Activated naive CD4-positive, alpha-beta T cell treated with anti-CD3 and anti-CD28 coated beads, Interleukin-2, amount 10 ng/mL, durations not matched to agents 7 days and 5 days (primary cell): ENCODE measurements at regions not wholly inside any gene's neighbourhood (a gene's known extent, or its start where the extent isn't known, plus 50 kb on each side); places are given as distances from the start of the nearest gene placed in this dataset.

Experiments used
- CTCF ChIA-PET: fragments of 350-600 bp; sonication (Branson Sonifier 250); formaldehyde crosslinking; loops from one replicate; lab custom pipeline; 2021; ENCODE audit warnings: antibody characterized with exemption; lab: Charles Lee
- DNase-seq: peaks from one replicate; pipeline ENCODE4 v3.0.0-alpha.2; 2020
- H3K27ac Mint-ChIP-seq: one replicate; pipeline ENCODE4 v1.8.0; 2021; ENCODE audit warnings: mild to moderate bottlenecking, moderate library complexity, mixed read lengths
- H3K27me3 Mint-ChIP-seq: one replicate; pipeline ENCODE4 v1.8.0; 2021; ENCODE audit warnings: mild to moderate bottlenecking, mixed read lengths
- H3K36me3 Mint-ChIP-seq: one replicate; pipeline ENCODE4 v1.8.0; 2021; ENCODE audit warnings: mixed read lengths
- H3K4me1 Mint-ChIP-seq: one replicate; pipeline ENCODE4 v1.8.0; 2021; ENCODE audit warnings: mixed read lengths
- H3K4me3 Mint-ChIP-seq: one replicate; pipeline ENCODE4 v1.8.0; 2021; ENCODE audit warnings: mild to moderate bottlenecking, moderate library complexity, mixed read lengths
- H3K9me3 Mint-ChIP-seq: one replicate; pipeline ENCODE4 v1.8.0; 2021; ENCODE audit warnings: mixed read lengths

DNA sequence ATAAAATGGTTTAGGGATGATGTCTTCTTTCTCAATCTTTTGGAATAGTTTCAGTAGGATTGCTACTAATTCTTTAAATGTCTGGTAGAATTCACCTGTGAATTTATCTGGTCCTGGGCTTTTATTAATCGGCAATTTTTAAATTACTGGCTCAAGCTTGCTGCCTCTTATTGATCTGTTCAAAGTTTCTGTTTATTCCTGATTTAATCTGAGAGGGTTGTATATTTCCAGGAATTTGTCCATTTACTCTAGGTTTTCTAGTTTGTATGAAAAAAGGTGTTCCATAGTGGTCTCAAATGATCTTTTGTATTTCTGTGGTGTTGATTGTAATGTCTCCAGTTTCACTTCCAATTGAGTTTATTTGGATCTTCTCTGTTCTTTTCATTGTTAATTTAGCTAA lies 617.8 kb downstream of the LTN1 start:
- Mint-ChIP-seq H3K36me3 (no peaks in the 10 kb centered on the region), H3K4me3 (no peak overlapping the region), H3K27me3 (no peaks in the 10 kb centered on the region), H3K27ac (no peak overlapping the region), H3K9me3 (peaks cover 2% of the 10 kb centered on the region), H3K4me1 (no peaks in the 10 kb centered on the region)
- no peak for DNase-seq
- CTCF ChIA-PET: no interaction called here

DNA sequence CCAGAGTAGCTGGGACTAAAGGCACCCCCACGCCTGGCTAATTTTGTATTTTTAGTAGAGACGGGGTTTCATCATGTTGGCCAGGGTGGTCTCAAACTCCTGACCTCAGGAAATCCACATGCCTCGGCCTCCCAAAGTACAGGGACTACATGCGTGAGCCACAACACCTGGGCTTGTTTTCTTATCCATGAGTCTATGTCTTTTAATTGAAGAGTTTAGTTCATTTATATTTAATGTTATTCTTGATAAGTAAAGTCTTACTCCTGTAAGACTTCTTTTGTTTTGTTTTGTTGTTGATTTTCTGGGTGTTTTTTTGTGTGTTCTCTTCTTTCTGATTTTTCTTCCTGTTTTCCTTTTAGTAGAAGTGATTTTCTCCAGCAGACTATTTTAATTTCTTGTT lies 621.0 kb downstream of the LTN1 start:
- CTCF ChIA-PET: interaction anchor here (0.6 kb wide), 1 partner anchor 524 kb away, joined by 4 read pairs; no protein-coding TSS in a partner anchor

DNA sequence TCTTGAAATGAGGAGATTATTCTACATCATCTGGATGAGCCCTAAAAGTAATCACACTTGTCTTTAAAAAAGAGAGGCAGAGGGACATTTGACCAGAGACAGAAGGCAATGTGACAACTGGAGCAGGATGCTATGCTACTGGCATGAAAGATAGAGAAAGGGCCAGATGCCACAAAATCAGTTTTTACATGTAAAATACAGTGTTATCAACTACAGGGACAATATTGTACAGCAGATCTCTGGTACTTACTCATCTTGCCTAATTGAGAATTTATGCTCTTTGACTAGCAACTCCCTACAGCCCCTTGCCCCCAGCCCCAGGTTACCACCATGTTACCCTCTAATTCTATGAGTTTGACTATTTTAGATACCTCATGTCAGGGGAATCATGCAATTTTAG lies 633.4 kb downstream of the LTN1 start:
- no peak overlapping the region for H3K27ac Mint-ChIP-seq
- no peaks in the 10 kb centered on the region for H3K36me3 Mint-ChIP-seq
- DNase-seq: no peak
- H3K9me3 Mint-ChIP-seq: no peaks in the 10 kb centered on the region
- no peak overlapping the region for H3K4me3 Mint-ChIP-seq
- H3K27me3 Mint-ChIP-seq: no peaks in the 10 kb centered on the region
- CTCF ChIA-PET: no interaction called here
- H3K4me1 Mint-ChIP-seq: no peaks in the 10 kb centered on the region

More for the DNA sequence above, 621.0 kb downstream of the LTN1 start:
- Mint-ChIP-seq H3K4me1 (no peaks in the 10 kb centered on the region), H3K4me3 (no peak overlapping the region), H3K9me3 (peaks cover 2% of the 10 kb centered on the region), H3K27me3 (no peaks in the 10 kb centered on the region), H3K36me3 (no peaks in the 10 kb centered on the region), H3K27ac (no peak overlapping the region)
- no peak for DNase-seq

DNA sequence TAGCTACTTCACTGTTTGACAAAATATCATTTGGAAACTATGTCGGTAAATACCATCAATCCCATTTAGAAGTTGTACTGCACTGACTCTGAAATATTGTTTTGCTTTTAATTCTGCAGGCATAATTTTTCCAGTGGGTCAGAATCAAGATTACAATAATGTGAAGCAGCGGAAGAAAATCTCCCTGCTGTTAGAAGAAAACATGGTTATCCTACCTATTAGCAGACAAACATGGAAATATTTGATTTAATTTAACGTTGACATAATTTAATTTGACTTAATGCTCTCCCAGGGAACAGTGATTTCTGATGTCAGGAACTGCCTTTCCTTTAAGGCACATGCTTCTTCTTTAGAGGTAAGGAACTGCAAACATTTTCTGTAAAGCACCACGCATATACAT lies 634.0 kb downstream of the LTN1 start:
- H3K27ac Mint-ChIP-seq: no peak overlapping the region
- no peaks in the 10 kb centered on the region for H3K36me3 Mint-ChIP-seq
- no peaks in the 10 kb centered on the region for H3K27me3 Mint-ChIP-seq
- DNase-seq: no peak
- CTCF ChIA-PET: interaction anchor here (1.3 kb wide), 1 partner anchor 134 kb away, joined by 3 read pairs; no protein-coding TSS in a partner anchor
- no peaks in the 10 kb centered on the region for H3K9me3 Mint-ChIP-seq
- no peak overlapping the region for H3K4me3 Mint-ChIP-seq
- H3K4me1 Mint-ChIP-seq: no peaks in the 10 kb centered on the region

DNA sequence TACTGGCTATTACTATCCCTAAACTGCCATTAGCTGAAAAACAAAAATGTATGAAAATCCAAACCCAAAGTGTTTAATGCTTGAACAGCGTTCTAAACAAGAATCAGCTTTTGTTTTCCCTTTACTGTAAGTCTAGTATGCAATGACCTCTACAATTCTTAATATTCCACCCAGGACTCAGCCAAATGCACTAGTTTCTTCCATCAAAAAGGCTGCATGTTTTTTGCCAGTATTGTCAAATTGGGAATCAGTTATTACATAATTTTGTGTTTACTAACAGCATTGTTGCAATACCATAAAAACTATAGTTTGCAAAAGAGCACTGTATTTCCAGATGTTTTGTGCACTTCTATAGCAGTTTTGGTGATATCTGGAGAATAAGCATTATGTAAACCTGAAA lies 634.5 kb downstream of the LTN1 start:
- no peaks in the 10 kb centered on the region for H3K36me3 Mint-ChIP-seq
- no peaks in the 10 kb centered on the region for H3K4me1 Mint-ChIP-seq
- no peaks in the 10 kb centered on the region for H3K27me3 Mint-ChIP-seq
- H3K4me3 Mint-ChIP-seq: no peak overlapping the region
- DNase-seq: no peak
- no peaks in the 10 kb centered on the region for H3K9me3 Mint-ChIP-seq
- CTCF ChIA-PET: interaction anchor here (1.3 kb wide), 1 partner anchor 134 kb away, joined by 3 read pairs; no protein-coding TSS in a partner anchor
- no peak overlapping the region for H3K27ac Mint-ChIP-seq

DNA sequence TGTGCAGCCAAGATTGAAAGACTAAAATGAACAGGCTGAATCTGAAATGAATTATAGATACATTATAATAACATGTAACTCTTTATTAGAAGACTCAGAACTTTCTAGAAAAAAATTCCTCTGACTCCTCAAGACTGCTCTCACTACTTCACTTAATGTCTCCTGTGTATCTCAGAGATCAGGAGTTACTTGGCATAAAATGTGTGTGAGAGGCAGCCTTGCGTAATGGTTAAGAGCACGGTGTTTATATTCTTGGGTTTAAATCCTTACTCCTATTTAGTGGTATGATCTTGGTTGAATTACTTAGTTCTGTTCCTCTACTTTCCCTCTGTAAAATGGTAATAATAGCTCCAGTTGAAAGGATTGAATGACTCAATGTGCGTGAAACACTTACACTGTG lies 634.9 kb downstream of the LTN1 start:
- CTCF ChIA-PET: interaction anchor here (1.3 kb wide), 1 partner anchor 135 kb away, joined by 3 read pairs; no protein-coding TSS in a partner anchor
- Mint-ChIP-seq H3K4me1 (no peaks in the 10 kb centered on the region), H3K27me3 (no peaks in the 10 kb centered on the region), H3K27ac (no peak overlapping the region), H3K4me3 (no peak overlapping the region), H3K36me3 (no peaks in the 10 kb centered on the region), H3K9me3 (no peaks in the 10 kb centered on the region)
- no peak for DNase-seq

DNA sequence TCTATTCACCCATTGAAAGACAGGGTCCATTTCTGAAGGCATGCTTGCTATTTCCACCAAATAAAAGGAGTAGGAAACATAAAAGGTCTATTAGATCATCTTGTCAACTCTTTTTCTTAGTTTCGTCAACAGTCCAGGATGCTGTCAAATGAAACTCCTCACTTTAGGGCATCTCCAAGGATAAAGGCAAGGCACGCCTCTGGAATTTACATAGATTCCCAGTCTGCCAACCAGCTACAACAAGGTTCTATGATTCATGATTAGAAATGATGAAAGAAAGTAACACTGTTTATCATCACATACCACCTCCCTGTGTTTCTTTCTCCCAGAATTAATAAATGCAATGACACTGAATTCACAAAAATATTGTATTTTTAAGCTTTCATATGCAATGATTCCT lies 636.3 kb downstream of the LTN1 start:
- no peak for DNase-seq
- H3K27ac Mint-ChIP-seq: no peak overlapping the region
- CTCF ChIA-PET: no interaction called here

DNA sequence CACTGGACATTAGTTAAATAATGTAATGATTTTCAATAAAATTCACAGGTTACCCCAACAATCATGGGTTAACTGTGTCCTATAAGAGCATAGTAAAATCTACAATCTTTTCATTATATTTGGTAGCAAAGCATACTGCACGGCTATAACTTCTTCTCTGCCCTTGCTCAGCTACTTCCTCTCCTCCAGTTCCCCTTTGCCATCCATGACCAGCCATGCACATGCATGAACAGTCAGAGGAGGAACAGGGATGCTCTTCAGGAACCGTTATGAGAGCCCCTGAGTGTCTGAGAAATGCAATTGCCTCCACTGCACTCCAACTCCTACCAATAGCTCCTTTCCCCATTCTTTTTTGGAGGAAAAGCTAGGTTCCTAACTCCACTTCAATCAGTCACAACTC lies 646.7 kb downstream of the LTN1 start:
- Mint-ChIP-seq H3K9me3 (no peaks in the 10 kb centered on the region), H3K4me3 (no peak overlapping the region), H3K27me3 (no peaks in the 10 kb centered on the region), H3K27ac (no peak overlapping the region), H3K36me3 (no peaks in the 10 kb centered on the region), H3K4me1 (no peaks in the 10 kb centered on the region)
- CTCF ChIA-PET: no interaction called here
- no peak for DNase-seq

More for the DNA sequence above, 636.3 kb downstream of the LTN1 start:
- Mint-ChIP-seq H3K36me3 (no peaks in the 10 kb centered on the region), H3K4me1 (no peaks in the 10 kb centered on the region), H3K9me3 (no peaks in the 10 kb centered on the region), H3K4me3 (no peak overlapping the region), H3K27me3 (no peaks in the 10 kb centered on the region)

DNA sequence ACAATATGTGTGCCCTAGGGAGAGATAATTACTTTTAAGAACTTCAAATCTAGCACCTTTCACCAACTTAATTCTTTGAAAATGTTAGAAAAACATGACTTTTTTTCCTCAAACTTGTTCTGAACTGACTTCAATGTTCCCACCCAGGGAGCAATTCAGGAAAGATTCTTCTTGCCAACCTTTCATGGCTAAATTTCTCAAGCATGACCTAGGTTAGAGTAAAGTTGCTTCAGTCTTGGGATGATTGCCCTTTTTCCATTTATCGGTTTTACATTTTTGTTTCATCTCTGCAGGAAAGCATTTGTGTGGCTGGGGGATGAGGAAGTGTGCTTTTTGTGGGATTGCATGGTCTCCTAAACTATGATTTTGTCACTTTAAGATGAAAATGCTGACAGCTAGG lies 647.7 kb downstream of the LTN1 start:
- H3K4me3 Mint-ChIP-seq: no peak overlapping the region
- H3K4me1 Mint-ChIP-seq: no peaks in the 10 kb centered on the region
- H3K36me3 Mint-ChIP-seq: no peaks in the 10 kb centered on the region
- DNase-seq: no peak
- H3K27ac Mint-ChIP-seq: no peak overlapping the region
- no peaks in the 10 kb centered on the region for H3K27me3 Mint-ChIP-seq
- no peaks in the 10 kb centered on the region for H3K9me3 Mint-ChIP-seq
- CTCF ChIA-PET: no interaction called here

DNA sequence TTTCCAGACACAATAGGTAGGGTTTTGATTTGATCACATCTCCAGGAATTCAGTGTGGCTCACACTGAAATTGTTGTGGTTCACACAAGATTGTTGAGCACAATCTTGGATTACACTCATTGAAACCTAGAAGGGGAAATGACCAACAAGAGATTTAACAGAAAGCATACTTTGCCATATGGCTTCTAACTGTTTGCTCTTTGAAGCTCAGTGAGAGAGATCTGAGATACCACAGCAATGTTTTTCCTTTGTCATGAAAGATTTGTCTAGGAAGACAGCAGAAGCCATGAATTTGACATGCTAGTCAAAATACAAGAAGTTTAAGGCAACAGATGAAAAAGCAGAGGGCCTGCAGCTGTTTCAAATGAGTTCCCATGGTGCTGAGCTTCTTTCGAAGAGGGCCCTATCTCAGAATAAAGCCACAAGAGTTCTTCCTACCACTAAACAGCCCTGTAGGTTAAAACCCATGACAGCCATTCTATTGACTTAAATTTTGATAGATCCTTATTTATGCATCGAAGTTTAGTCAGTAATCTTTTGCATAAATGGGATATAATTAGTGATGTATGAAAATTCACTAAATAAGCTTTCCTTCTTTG lies 650.4 kb downstream of the LTN1 start:
- H3K9me3 Mint-ChIP-seq: no peaks in the 10 kb centered on the region
- H3K4me1 Mint-ChIP-seq: no peaks in the 10 kb centered on the region
- H3K4me3 Mint-ChIP-seq: no peak overlapping the region
- DNase-seq: no peak
- no peak overlapping the region for H3K27ac Mint-ChIP-seq
- no peaks in the 10 kb centered on the region for H3K27me3 Mint-ChIP-seq
- CTCF ChIA-PET: no interaction called here
- no peaks in the 10 kb centered on the region for H3K36me3 Mint-ChIP-seq

DNA sequence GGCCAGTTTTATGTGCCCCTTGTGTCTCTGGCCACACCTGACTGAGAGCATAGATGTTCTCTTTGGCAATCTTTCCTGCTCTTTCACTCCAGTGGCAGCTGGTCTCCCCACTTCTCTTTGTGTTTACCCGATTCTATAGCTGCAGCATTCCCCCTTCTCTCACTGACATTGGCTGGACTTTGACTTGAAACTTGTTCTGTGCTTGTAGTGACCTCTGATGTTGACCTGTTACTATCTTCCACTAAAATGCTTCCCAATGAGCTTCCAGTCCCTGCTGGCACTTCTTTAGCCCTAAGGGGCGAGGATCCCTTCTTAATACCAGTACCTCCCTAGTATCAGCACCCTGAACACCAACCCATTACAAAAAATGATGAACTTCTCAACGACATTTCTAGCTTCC lies 653.3 kb downstream of the LTN1 start:
- CTCF ChIA-PET: interaction anchor here (1.9 kb wide), 1 partner anchor 405 kb away, joined by 4 read pairs; no protein-coding TSS in a partner anchor
- Mint-ChIP-seq H3K9me3 (no peaks in the 10 kb centered on the region), H3K4me3 (no peak overlapping the region), H3K4me1 (no peaks in the 10 kb centered on the region), H3K27ac (no peak overlapping the region), H3K36me3 (no peaks in the 10 kb centered on the region), H3K27me3 (no peaks in the 10 kb centered on the region)
- no peak for DNase-seq

DNA sequence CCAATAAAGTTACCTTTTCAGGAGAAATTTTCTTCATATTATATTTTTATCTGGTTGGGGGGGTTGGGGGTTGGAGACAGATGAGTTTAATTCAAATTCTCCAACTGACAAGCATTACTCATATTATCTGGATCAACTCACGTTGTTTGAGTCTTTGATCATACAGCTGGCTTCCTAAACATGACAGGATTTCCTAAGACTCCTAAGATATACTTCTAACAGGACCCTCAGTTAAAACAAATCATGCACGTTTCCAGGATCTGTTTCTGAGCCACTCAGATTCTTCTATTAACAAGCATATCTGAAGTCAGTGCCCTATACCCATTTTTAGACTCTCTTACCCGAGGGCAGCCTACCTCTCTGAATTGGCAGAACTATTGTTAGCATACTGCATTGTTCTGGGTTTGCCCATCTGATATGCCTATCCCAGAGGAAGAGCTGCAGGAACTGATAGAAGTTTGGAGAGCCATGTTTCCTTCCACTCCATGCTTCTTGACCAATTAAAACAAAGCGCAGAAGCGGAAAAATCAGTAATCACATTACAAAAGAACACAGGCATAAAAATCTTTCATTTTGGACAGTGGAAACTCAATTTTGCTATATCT lies 653.9 kb downstream of the LTN1 start:
- Mint-ChIP-seq H3K27ac (no peak overlapping the region), H3K4me3 (no peak overlapping the region), H3K9me3 (no peaks in the 10 kb centered on the region), H3K36me3 (no peaks in the 10 kb centered on the region), H3K4me1 (no peaks in the 10 kb centered on the region), H3K27me3 (no peaks in the 10 kb centered on the region)
- CTCF ChIA-PET: interaction anchor here (1.9 kb wide), 1 partner anchor 406 kb away, joined by 4 read pairs; no protein-coding TSS in a partner anchor
- DNase-seq: no peak

DNA sequence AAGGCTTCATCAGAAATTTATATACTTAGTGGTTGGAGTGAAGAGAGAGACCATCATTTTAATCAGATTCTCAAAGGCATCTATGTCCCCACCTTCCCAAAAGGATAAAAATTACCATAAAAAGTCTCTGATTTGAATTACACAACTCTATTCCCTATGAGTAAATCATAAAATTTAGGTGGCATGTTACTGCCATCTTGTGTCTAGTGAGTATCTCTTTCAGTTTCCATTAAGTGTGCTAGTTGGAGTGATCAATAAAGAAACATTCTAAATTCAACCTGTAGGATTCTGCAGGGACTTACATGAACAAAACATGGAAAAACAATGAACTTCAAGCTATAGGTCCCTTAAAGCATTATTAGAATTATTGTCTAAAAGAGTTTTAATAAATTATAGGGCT lies 655.4 kb downstream of the LTN1 start:
- no peak for DNase-seq
- Mint-ChIP-seq H3K27me3 (no peaks in the 10 kb centered on the region), H3K27ac (no peak overlapping the region), H3K36me3 (no peaks in the 10 kb centered on the region), H3K4me1 (no peaks in the 10 kb centered on the region), H3K9me3 (no peaks in the 10 kb centered on the region), H3K4me3 (no peak overlapping the region)
- CTCF ChIA-PET: no interaction called here

DNA sequence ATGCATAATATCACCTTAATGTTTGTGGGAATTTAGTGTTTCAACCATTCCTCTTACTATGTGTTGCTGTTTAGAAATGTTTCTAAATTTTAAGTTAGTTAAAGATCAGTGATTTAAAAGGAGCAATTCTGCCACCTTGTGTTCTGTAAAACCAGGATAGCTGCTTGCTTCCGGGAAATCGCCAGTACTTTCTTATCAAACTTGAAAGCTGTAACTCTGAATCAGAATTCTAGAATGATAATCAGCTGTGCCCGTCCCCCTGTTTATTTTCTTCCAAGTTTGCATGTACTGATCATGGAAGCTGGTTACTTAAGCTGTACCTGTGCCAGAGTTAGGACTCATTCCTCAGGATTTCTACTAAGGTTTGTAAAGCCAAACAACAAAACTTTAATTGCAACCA lies 656.4 kb downstream of the LTN1 start:
- H3K27ac Mint-ChIP-seq: no peak overlapping the region
- CTCF ChIA-PET: interaction anchor here (0.9 kb wide), 1 partner anchor 408 kb away, joined by 5 read pairs; no protein-coding TSS in a partner anchor
- H3K9me3 Mint-ChIP-seq: no peaks in the 10 kb centered on the region
- H3K36me3 Mint-ChIP-seq: no peaks in the 10 kb centered on the region
- no peak for DNase-seq
- H3K27me3 Mint-ChIP-seq: no peaks in the 10 kb centered on the region
- H3K4me1 Mint-ChIP-seq: no peaks in the 10 kb centered on the region
- no peak overlapping the region for H3K4me3 Mint-ChIP-seq

DNA sequence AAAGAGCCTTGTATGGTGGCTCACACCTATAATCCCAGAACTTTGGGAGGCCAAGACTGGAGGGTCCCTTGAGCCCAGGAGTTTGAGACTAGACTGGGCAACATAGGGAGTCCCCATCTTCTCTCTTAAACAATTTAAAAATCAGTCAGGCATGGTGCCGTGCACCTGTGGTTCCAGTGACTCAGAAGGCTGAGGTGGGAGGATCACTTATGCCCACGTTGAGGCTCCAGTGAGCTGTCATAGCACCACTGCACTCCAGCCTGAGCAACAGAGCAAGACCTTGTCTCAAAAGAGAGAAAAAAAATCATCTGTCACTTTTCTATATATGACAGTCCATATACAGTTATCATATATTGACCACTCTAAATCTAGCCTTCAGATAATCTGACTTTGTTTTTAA lies 658.3 kb downstream of the LTN1 start:
- H3K9me3 Mint-ChIP-seq: no peaks in the 10 kb centered on the region
- no peaks in the 10 kb centered on the region for H3K36me3 Mint-ChIP-seq
- no peaks in the 10 kb centered on the region for H3K27me3 Mint-ChIP-seq
- H3K27ac Mint-ChIP-seq: no peak overlapping the region
- CTCF ChIA-PET: no interaction called here
- H3K4me1 Mint-ChIP-seq: no peaks in the 10 kb centered on the region
- DNase-seq: no peak
- H3K4me3 Mint-ChIP-seq: no peak overlapping the region
